KMS-11 (cell line): ENCODE measurements at regions not wholly inside any gene's neighbourhood (a gene's known extent, or its start where the extent isn't known, plus 50 kb on each side); places are given as distances from the start of the nearest gene placed in this dataset.

Source experiments
- H2AFZ ChIP-seq: fragments of 200-600 bp; sonication (generic); 2 replicates; pipeline ENCODE4 v1.6.1; 2016; ENCODE audit warnings: antibody characterized with exemption, mixed run types, low read depth
- H3K27ac ChIP-seq: fragments of 200-600 bp; sonication (generic); 2 replicates; pipeline ENCODE4 v1.6.1; 2016; ENCODE audit warnings: mild to moderate bottlenecking, mixed run types
- H3K27me3 ChIP-seq: fragments of 200-600 bp; sonication (generic); 2 replicates; pipeline ENCODE4 v1.6.1; 2017; ENCODE audit warnings: mild to moderate bottlenecking, low read depth, mixed run types, moderate library complexity; ENCODE audit not compliant: insufficient read depth
- H3K36me3 ChIP-seq: fragments of 200-600 bp; sonication (generic); 2 replicates; pipeline ENCODE4 v1.6.1; 2017; ENCODE audit warnings: mild to moderate bottlenecking, mixed run types; ENCODE audit not compliant: insufficient read depth
- H3K4me1 ChIP-seq: fragments of 200-600 bp; sonication (generic); 2 replicates; pipeline ENCODE4 v1.6.1; 2016; ENCODE audit warnings: mild to moderate bottlenecking, low read depth, mixed run types; ENCODE audit not compliant: poor library complexity, severe bottlenecking
- H3K4me2 ChIP-seq: fragments of 200-600 bp; sonication (generic); 2 replicates; pipeline ENCODE4 v1.7.0; 2016; ENCODE audit warnings: mild to moderate bottlenecking, mixed run types
- H3K4me3 ChIP-seq: fragments of 200-600 bp; sonication (generic); IDR thresholded peaks from 2 replicates; pipeline ENCODE4 v1.6.1; 2017; ENCODE audit warnings: low read depth, low read length, mixed read lengths; ENCODE audit not compliant: insufficient read depth
- H3K79me2 ChIP-seq: fragments of 200-600 bp; sonication (generic); 2 replicates; pipeline ENCODE4 v1.6.1; 2016; ENCODE audit warnings: low read depth, mixed run types; ENCODE audit not compliant: insufficient read depth
- H3K9ac ChIP-seq: fragments of 200-600 bp; sonication (generic); 2 replicates; pipeline ENCODE4 v1.6.1; 2016; ENCODE audit warnings: mild to moderate bottlenecking, mixed run types
- H4K20me1 ChIP-seq: fragments of 200-600 bp; sonication (generic); 2 replicates; pipeline ENCODE4 v1.6.1; 2016; ENCODE audit warnings: mild to moderate bottlenecking, mixed run types; ENCODE audit not compliant: insufficient read depth
- CTCF ChIP-seq: fragments of 200-600 bp; sonication (generic); conservative IDR thresholded peaks from 2 replicates; pipeline ENCODE4 v1.6.1; 2017; ENCODE audit warnings: low read depth, mild to moderate bottlenecking, antibody characterized with exemption, low read length, moderate library complexity, mixed read lengths

- H3K4me2 ChIP-seq = no peak overlapping the region
- no peaks in the 10 kb centered on the region for H3K27me3 ChIP-seq
- H3K9ac ChIP-seq = no peak overlapping the region
- no peaks in the 10 kb centered on the region for H3K36me3 ChIP-seq
- H3K79me2 ChIP-seq = no peaks in the 10 kb centered on the region
- no peak overlapping the region for H3K4me3 ChIP-seq
- no peaks in the 10 kb centered on the region for H4K20me1 ChIP-seq
- H3K4me1 ChIP-seq = no peaks in the 10 kb centered on the region
- no peak overlapping the region for H2AFZ ChIP-seq
- no peak overlapping the region for H3K27ac ChIP-seq
- TF ChIP-seq CTCF = no peak
Measured at GRCh38 chr2:35873921-35874320, 481.7 kb upstream of the CRIM1 start.

GRCh38 chr2:35871672-35872071, 483.9 kb upstream of the CRIM1 start:
- no peaks in the 10 kb centered on the region for H3K79me2 ChIP-seq
- H2AFZ ChIP-seq = no peak overlapping the region
- no peaks in the 10 kb centered on the region for H3K36me3 ChIP-seq
- no peaks in the 10 kb centered on the region for H3K4me1 ChIP-seq
- H3K27me3 ChIP-seq = no peaks in the 10 kb centered on the region
- H3K4me3 ChIP-seq = no peak overlapping the region
- no peak overlapping the region for H3K4me2 ChIP-seq
- no peak for TF ChIP-seq CTCF
- no peak overlapping the region for H3K9ac ChIP-seq
- no peaks in the 10 kb centered on the region for H4K20me1 ChIP-seq
- no peak overlapping the region for H3K27ac ChIP-seq

GRCh38 chr2:35870713-35871112, 484.9 kb upstream of the CRIM1 start:
- Histone ChIP-seq H3K9ac (no peak overlapping the region), H3K27ac (no peak overlapping the region), H4K20me1 (no peaks in the 10 kb centered on the region), H3K4me3 (no peak overlapping the region), H3K4me2 (no peak overlapping the region), H3K4me1 (no peaks in the 10 kb centered on the region), H3K36me3 (no peaks in the 10 kb centered on the region), H3K79me2 (no peaks in the 10 kb centered on the region), H3K27me3 (no peaks in the 10 kb centered on the region), H2AFZ (no peak overlapping the region)
- no peak for TF ChIP-seq CTCF

GRCh38 chr2:35864141-35864540, 491.4 kb upstream of the CRIM1 start:
- H3K4me2 ChIP-seq = no peak overlapping the region
- H2AFZ ChIP-seq = no peak overlapping the region
- H3K9ac ChIP-seq = no peak overlapping the region
- no peaks in the 10 kb centered on the region for H4K20me1 ChIP-seq
- no peaks in the 10 kb centered on the region for H3K27me3 ChIP-seq
- no peaks in the 10 kb centered on the region for H3K79me2 ChIP-seq
- H3K4me1 ChIP-seq = no peaks in the 10 kb centered on the region
- no peaks in the 10 kb centered on the region for H3K36me3 ChIP-seq
- no peak for TF ChIP-seq CTCF
- no peak overlapping the region for H3K27ac ChIP-seq
- no peak overlapping the region for H3K4me3 ChIP-seq

GRCh38 chr2:35858216-35858615, 497.4 kb upstream of the CRIM1 start:
- Histone ChIP-seq H3K27ac (no peak overlapping the region), H4K20me1 (no peaks in the 10 kb centered on the region), H3K4me2 (no peak overlapping the region), H3K9ac (no peak overlapping the region), H2AFZ (no peak overlapping the region), H3K4me1 (no peaks in the 10 kb centered on the region), H3K4me3 (no peak overlapping the region), H3K36me3 (no peaks in the 10 kb centered on the region), H3K79me2 (no peaks in the 10 kb centered on the region), H3K27me3 (no peaks in the 10 kb centered on the region)
- TF ChIP-seq CTCF = no peak
